Esophagus (tissue), 2 donors: ENCODE measurements at regions not wholly inside any gene's neighbourhood (a gene's known extent, or its start where the extent isn't known, plus 50 kb on each side); places are given as distances from the start of the nearest gene placed in this dataset.

Experiments used
- H3K27ac ChIP-seq, 2 donors: one replicate each; pipeline ENCODE4 v1.5.1; 2013; ENCODE audit warnings: low read depth in 2 of 2, mild to moderate bottlenecking in 2 of 2, inconsistent platforms in 1 of 2, low read length in 1 of 2, moderate library complexity in 1 of 2
- H3K27me3 ChIP-seq, 2 donors: one replicate each; pipeline ENCODE4 v1.6.1; 2013; ENCODE audit warnings: low read length in 2 of 2, control low read depth in 1 of 2, mild to moderate bottlenecking in 1 of 2; ENCODE audit not compliant: insufficient read depth in 2 of 2, control insufficient read depth in 1 of 2
- H3K36me3 ChIP-seq, 2 donors: one replicate each; pipeline ENCODE4 v1.6.1; 2013; ENCODE audit warnings: low read length in 1 of 2; ENCODE audit not compliant: control insufficient read depth in 2 of 2, insufficient read depth in 2 of 2
- H3K4me1 ChIP-seq, 2 donors: one replicate each; pipeline ENCODE4 v1.6.1; 2013; ENCODE audit warnings: low read length in 1 of 2; ENCODE audit not compliant: control insufficient read depth in 2 of 2, insufficient read depth in 2 of 2
- H3K4me3 ChIP-seq, 2 donors: one replicate each; pipeline ENCODE4 v1.5.1; 2013; ENCODE audit warnings: low read length in 2 of 2, mild to moderate bottlenecking in 2 of 2, low read depth in 1 of 2, moderate library complexity in 1 of 2
- H3K9me3 ChIP-seq, 2 donors: one replicate each; pipeline ENCODE4 v1.6.1; 2013; ENCODE audit warnings: mild to moderate bottlenecking in 2 of 2, low read depth in 1 of 2, low read length in 1 of 2, moderate library complexity in 1 of 2; ENCODE audit not compliant: control insufficient read depth in 2 of 2, insufficient read depth in 1 of 2
- WGBS, 2 donors: extraction: QIAGEN DNeasy Blood & Tissue Kit; methylation state at CpG; one replicate each; pipeline ENCODE4 v1.1.7; 2013; 5-methylcytosine and 5-hydroxymethylcytosine counted together
- donor health status: healthy with polysubstance abuse.
- donor health status: Bipolar disorder and iron deficiency.

GRCh38 chr2:150392614-150393013 lies 94.9 kb downstream of the RND3 start:
- peaks cover 0 to 4% of the 10 kb centered on the region in 2 donors for H3K4me1 ChIP-seq
- no peak overlapping the region for H3K27ac ChIP-seq
- 36 to 48% methylated on average over 4 of the region's 4 CpGs for WGBS, 2 donors
- H3K4me3 ChIP-seq = no peak overlapping the region
- H3K9me3 ChIP-seq = no peaks in the 10 kb centered on the region
- H3K27me3 ChIP-seq = no peaks in the 10 kb centered on the region
- H3K36me3 ChIP-seq = no peaks in the 10 kb centered on the region

GRCh38 chr2:150391779-150392178 lies 95.7 kb downstream of the RND3 start:
- H3K4me1 ChIP-seq = peaks cover 0 to 4% of the 10 kb centered on the region in 2 donors
- no peaks in the 10 kb centered on the region for H3K9me3 ChIP-seq
- no peaks in the 10 kb centered on the region for H3K36me3 ChIP-seq
- H3K27me3 ChIP-seq = no peaks in the 10 kb centered on the region
- H3K4me3 ChIP-seq = no peak overlapping the region
- H3K27ac ChIP-seq = no peak overlapping the region

GRCh38 chr2:150389447-150389846 lies 98.0 kb downstream of the RND3 start:
- 81 to 90% methylated on average over 2 of the region's 2 CpGs for WGBS, 2 donors
- no peaks in the 10 kb centered on the region for H3K36me3 ChIP-seq
- H3K27ac ChIP-seq = no peak overlapping the region
- H3K9me3 ChIP-seq = no peaks in the 10 kb centered on the region
- no peaks in the 10 kb centered on the region for H3K27me3 ChIP-seq
- H3K4me3 ChIP-seq = no peak overlapping the region
- H3K4me1 ChIP-seq = peaks cover 0 to 4% of the 10 kb centered on the region in 2 donors

- Histone ChIP-seq H3K27ac (no peak overlapping the region), H3K4me1 (peaks cover 0 to 4% of the 10 kb centered on the region in 2 donors), H3K36me3 (no peaks in the 10 kb centered on the region), H3K4me3 (no peak overlapping the region), H3K27me3 (no peaks in the 10 kb centered on the region), H3K9me3 (no peaks in the 10 kb centered on the region)
- WGBS, 2 donors = 82 to 86% methylated on average over 2 of the region's 2 CpGs
Observed at GRCh38 chr2:150388289-150388625, 99.2 kb downstream of the RND3 start.

- peaks cover 0 to 4% of the 10 kb centered on the region in 2 donors for H3K4me1 ChIP-seq
- H3K9me3 ChIP-seq = no peaks in the 10 kb centered on the region
- H3K36me3 ChIP-seq = no peaks in the 10 kb centered on the region
- WGBS, 2 donors = 73 to 78% methylated on average over 4 of the region's 4 CpGs
- H3K27ac ChIP-seq = no peak overlapping the region
- H3K4me3 ChIP-seq = no peak overlapping the region
- no peaks in the 10 kb centered on the region for H3K27me3 ChIP-seq
Observed at GRCh38 chr2:150387586-150388288, 99.7 kb downstream of the RND3 start.

GRCh38 chr2:150385211-150385610 lies 102.3 kb downstream of the RND3 start:
- H3K27ac ChIP-seq = no peak overlapping the region
- peaks cover 0 to under 1% of the 10 kb centered on the region in 2 donors for H3K4me1 ChIP-seq
- no peaks in the 10 kb centered on the region for H3K9me3 ChIP-seq
- H3K27me3 ChIP-seq = no peaks in the 10 kb centered on the region
- H3K4me3 ChIP-seq = no peak overlapping the region
- 57 to 58% methylated on average over 1 of the region's 1 CpG for WGBS, 2 donors
- H3K36me3 ChIP-seq = no peaks in the 10 kb centered on the region

- no peaks in the 10 kb centered on the region for H3K27me3 ChIP-seq
- H3K4me3 ChIP-seq = no peak overlapping the region
- no peaks in the 10 kb centered on the region for H3K4me1 ChIP-seq
- no peak overlapping the region for H3K27ac ChIP-seq
- H3K9me3 ChIP-seq = no peaks in the 10 kb centered on the region
- H3K36me3 ChIP-seq = no peaks in the 10 kb centered on the region
Observed at GRCh38 chr2:150383587-150383986, 103.9 kb downstream of the RND3 start.

GRCh38 chr2:150379166-150379565 lies 108.3 kb downstream of the RND3 start:
- H3K4me3 ChIP-seq = no peak overlapping the region
- H3K27me3 ChIP-seq = no peaks in the 10 kb centered on the region
- H3K9me3 ChIP-seq = no peaks in the 10 kb centered on the region
- H3K27ac ChIP-seq = no peak overlapping the region
- H3K4me1 ChIP-seq = no peaks in the 10 kb centered on the region
- H3K36me3 ChIP-seq = no peaks in the 10 kb centered on the region

- WGBS, 2 donors = 92 to 100% methylated on average over 1 of the region's 1 CpG
- H3K27ac ChIP-seq = no peak overlapping the region
- H3K9me3 ChIP-seq = no peaks in the 10 kb centered on the region
- H3K4me3 ChIP-seq = no peak overlapping the region
- no peaks in the 10 kb centered on the region for H3K27me3 ChIP-seq
- H3K36me3 ChIP-seq = no peaks in the 10 kb centered on the region
- H3K4me1 ChIP-seq = no peaks in the 10 kb centered on the region
Observed at GRCh38 chr2:150378686-150379085, 108.8 kb downstream of the RND3 start.

GRCh38 chr2:150376553-150377335 lies 110.7 kb downstream of the RND3 start:
- Histone ChIP-seq H3K4me1 (no peaks in the 10 kb centered on the region), H3K36me3 (no peaks in the 10 kb centered on the region), H3K27me3 (no peaks in the 10 kb centered on the region), H3K27ac (no peak overlapping the region), H3K9me3 (no peaks in the 10 kb centered on the region), H3K4me3 (no peak overlapping the region)
- WGBS, 2 donors = 75% methylated on average over 7 of the region's 7 CpGs
